Naive thymus-derived CD4-positive, alpha-beta T cell (primary cell): ENCODE measurements at regions not wholly inside any gene's neighbourhood (a gene's known extent, or its start where the extent isn't known, plus 50 kb on each side); places are given as distances from the start of the nearest gene placed in this dataset.
"Not testable (repeated sequence)": the region's sequence is repeated elsewhere in the genome, so short reads cannot be mapped to it uniquely, and the experiment has no call there.

Source experiments
- ATAC-seq: fragments of 150-1000 bp; cut with Tn5 transposase; 2 replicates; pipeline ENCODE4 v1.10.0; 2021; ENCODE audit warnings: mild to moderate bottlenecking, moderate library complexity
- CTCF ChIA-PET: fragments of 350-600 bp; sonication (Branson Sonifier 250); formaldehyde crosslinking; loops from one replicate; lab custom pipeline; 2021; ENCODE audit warnings: antibody characterized with exemption; lab: Charles Lee
- POLR2A ChIA-PET: fragments of 350-600 bp; sonication (Branson Sonifier 250); formaldehyde crosslinking; loops from one replicate; lab custom pipeline; 2021; ENCODE audit warnings: antibody characterized with exemption, inconsistent platforms; lab: Charles Lee
- DNase-seq, 9 donors: peaks; one replicate each; pipeline versions ENCODE4 v3.0.0 to v3.0.0-alpha.2; 2020 to 2022; ENCODE audit warnings: mixed read lengths in 1 of 9
- H3K27ac ChIP-seq: one replicate; pipeline ENCODE4 v1.7.0; 2013; ENCODE audit warnings: mild to moderate bottlenecking, low read depth, low read length, moderate library complexity
- H3K27me3 ChIP-seq, 2 donors: one replicate each; pipeline ENCODE4 v1.7.0; 2013; ENCODE audit warnings: low read length in 2 of 2, mild to moderate bottlenecking in 2 of 2, moderate library complexity in 2 of 2; ENCODE audit not compliant: control insufficient read depth in 2 of 2, insufficient read depth in 2 of 2
- H3K36me3 ChIP-seq, 3 experiments: 1 replicate in 2 of 3; 2 replicates in 1 of 3; pipeline ENCODE4 v1.7.0; 2013; ENCODE audit warnings: low read length in 3 of 3, mild to moderate bottlenecking in 3 of 3, moderate library complexity in 1 of 3; ENCODE audit not compliant: insufficient read depth in 3 of 3, control insufficient read depth in 2 of 3
- H3K4me1 ChIP-seq, 2 donors: one replicate each; pipeline ENCODE4 v1.7.0; 2013; ENCODE audit warnings: low read length in 2 of 2, mild to moderate bottlenecking in 2 of 2, moderate library complexity in 1 of 2; ENCODE audit not compliant: control insufficient read depth in 2 of 2, insufficient read depth in 2 of 2
- H3K4me3 ChIP-seq: 2 replicates; pipeline ENCODE4 v1.7.0; 2013; ENCODE audit warnings: mild to moderate bottlenecking, low read length
- H3K9me3 ChIP-seq, 3 experiments: 1 replicate in 2 of 3; 2 replicates in 1 of 3; pipeline ENCODE4 v1.7.0; 2013; ENCODE audit warnings: low read length in 3 of 3; ENCODE audit not compliant: control insufficient read depth in 2 of 3
- H3K27ac Mint-ChIP-seq, 9 donors: one replicate each; pipeline ENCODE4 v1.8.0; 2020 to 2022; ENCODE audit warnings: mixed read lengths in 9 of 9, mild to moderate bottlenecking in 8 of 9, moderate library complexity in 5 of 9, inconsistent platforms in 2 of 9
- H3K27me3 Mint-ChIP-seq, 5 donors: one replicate each; pipeline ENCODE4 v1.8.0; 2021 to 2022; ENCODE audit warnings: mixed read lengths in 5 of 5, mild to moderate bottlenecking in 1 of 5
- H3K36me3 Mint-ChIP-seq, 5 donors: one replicate each; pipeline ENCODE4 v1.8.0; 2020 to 2022; ENCODE audit warnings: mixed read lengths in 5 of 5, mild to moderate bottlenecking in 3 of 5, inconsistent platforms in 1 of 5
- H3K4me1 Mint-ChIP-seq, 7 donors: one replicate each; pipeline ENCODE4 v1.8.0; 2020 to 2022; ENCODE audit warnings: mixed read lengths in 7 of 7, mild to moderate bottlenecking in 3 of 7, inconsistent platforms in 1 of 7
- H3K4me3 Mint-ChIP-seq, 10 donors: one replicate each; pipeline ENCODE4 v1.8.0; 2020 to 2022; ENCODE audit warnings: mild to moderate bottlenecking in 10 of 10, mixed read lengths in 10 of 10, moderate library complexity in 6 of 10, inconsistent platforms in 2 of 10
- H3K9me3 Mint-ChIP-seq, 11 donors: one replicate each; pipeline ENCODE4 v1.8.0; 2020 to 2022; ENCODE audit warnings: mixed read lengths in 11 of 11, mild to moderate bottlenecking in 4 of 11, inconsistent platforms in 1 of 11, moderate library complexity in 1 of 11
- intact Hi-C, 2 donors: fragments of 100-400 bp; cut with micrococcal nuclease; formaldehyde crosslinking; loops; one replicate each; pipeline ENCODE4 v1.15.1; 2023

DNA sequence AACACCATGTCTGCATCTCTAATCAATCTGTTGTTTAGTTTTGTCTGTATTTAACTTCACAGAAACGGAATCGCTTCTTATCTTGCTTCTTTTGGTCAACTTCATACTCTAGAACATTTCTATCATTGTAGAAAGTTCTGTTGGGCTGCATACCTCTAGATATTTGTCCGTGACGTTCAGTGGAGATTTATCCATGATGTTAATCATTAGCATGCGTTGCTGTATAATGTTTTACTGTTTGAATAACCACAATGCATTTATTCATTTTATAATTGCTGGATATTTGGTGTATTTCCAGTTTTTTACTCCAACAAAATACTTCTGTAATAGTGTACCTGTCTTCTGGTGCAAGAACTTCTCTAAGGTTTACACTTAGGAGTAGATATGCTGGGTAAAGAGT lies 96.2 kb upstream of the GDNF start:
- DNase-seq (no peak), ATAC-seq (no peak)
- H3K4me1 ChIP-seq = no peaks in the 10 kb centered on the region
- intact Hi-C loops = no loop called here
- CTCF ChIA-PET = no interaction called here
- peaks cover 2 to 22% (median 6%) of the 10 kb centered on the region in 11 donors for H3K9me3 Mint-ChIP-seq
- no peak overlapping the region for H3K27ac ChIP-seq
- H3K4me3 ChIP-seq = no peak overlapping the region
- no peaks in the 10 kb centered on the region for H3K9me3 ChIP-seq
- H3K27me3 Mint-ChIP-seq = peaks cover 2 to 15% (median 11%) of the 10 kb centered on the region in 5 donors
- H3K36me3 Mint-ChIP-seq = peaks cover 0 to 4% (median 0%) of the 10 kb centered on the region in 5 donors
- H3K4me1 Mint-ChIP-seq = no peaks in the 10 kb centered on the region
- POLR2A ChIA-PET = no interaction called here
- H3K27me3 ChIP-seq = no peaks in the 10 kb centered on the region
- no peaks in the 10 kb centered on the region for H3K36me3 ChIP-seq
- no peak overlapping the region for H3K4me3 Mint-ChIP-seq
- no peak overlapping the region for H3K27ac Mint-ChIP-seq

DNA sequence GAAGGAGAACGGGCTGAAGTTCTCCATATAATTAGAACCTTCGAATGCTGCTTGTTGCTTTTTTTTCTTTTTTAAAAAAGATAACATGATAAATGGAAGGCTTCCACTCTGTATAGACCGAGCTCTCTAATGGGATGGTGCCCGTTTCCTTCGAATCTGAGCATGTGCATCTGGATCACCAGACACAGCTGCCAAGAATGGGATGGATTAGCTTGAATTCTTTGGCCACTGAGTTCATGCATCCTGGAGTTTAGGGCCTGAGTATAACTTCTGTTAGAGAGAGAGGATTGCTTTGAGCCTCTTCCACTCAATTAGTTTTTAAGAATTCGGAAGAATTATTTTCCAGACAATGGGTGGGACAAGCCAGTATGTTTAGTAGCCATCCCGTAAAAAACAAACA lies 93.7 kb upstream of the GDNF start:
- Histone ChIP-seq H3K27ac (no peak overlapping the region), H3K4me3 (no peak overlapping the region), H3K9me3 (no peaks in the 10 kb centered on the region), H3K36me3 (no peaks in the 10 kb centered on the region), H3K27me3 (no peaks in the 10 kb centered on the region), H3K4me1 (no peaks in the 10 kb centered on the region)
- DNase-seq = no peak
- Mint-ChIP-seq H3K9me3 (peaks cover 0 to 23% (median 3%) of the 10 kb centered on the region in 11 donors), H3K36me3 (no peaks in the 10 kb centered on the region), H3K4me3 (no peak overlapping the region), H3K27me3 (peaks cover 0 to 15% (median 4%) of the 10 kb centered on the region in 5 donors), H3K4me1 (no peaks in the 10 kb centered on the region), H3K27ac (no peak overlapping the region)
- intact Hi-C loops = no loop called here
- CTCF ChIA-PET = no interaction called here
- POLR2A ChIA-PET = no interaction called here
- no peak for ATAC-seq

GRCh38 chr5:37932450-37932849 lies 92.6 kb upstream of the GDNF start:
- H3K27me3 ChIP-seq = no peaks in the 10 kb centered on the region
- DNase-seq (no peak), ATAC-seq (no peak)
- Mint-ChIP-seq H3K27ac (no peak overlapping the region), H3K4me3 (no peak overlapping the region), H3K36me3 (no peaks in the 10 kb centered on the region), H3K27me3 (peaks cover 0 to 18% (median 0%) of the 10 kb centered on the region in 5 donors), H3K4me1 (no peaks in the 10 kb centered on the region), H3K9me3 (peaks cover 0 to 17% (median 2%) of the 10 kb centered on the region in 11 donors)
- ChIA-PET CTCF (no interaction called here), POLR2A (no interaction called here)
- intact Hi-C loops = no loop called here
- no peak overlapping the region for H3K4me3 ChIP-seq
- no peaks in the 10 kb centered on the region for H3K36me3 ChIP-seq
- H3K27ac ChIP-seq = no peak overlapping the region
- H3K9me3 ChIP-seq = no peaks in the 10 kb centered on the region
- H3K4me1 ChIP-seq = no peaks in the 10 kb centered on the region

GRCh38 chr5:37931541-37931940 lies 91.7 kb upstream of the GDNF start:
- ATAC-seq (no peak), DNase-seq (no peak)
- CTCF ChIA-PET = no interaction called here
- H3K4me3 ChIP-seq = no peak overlapping the region
- H3K27ac ChIP-seq = no peak overlapping the region
- no peaks in the 10 kb centered on the region for H3K27me3 ChIP-seq
- Mint-ChIP-seq H3K4me1 (no peaks in the 10 kb centered on the region), H3K4me3 (no peak overlapping the region), H3K9me3 (peaks cover 0 to 17% (median 0%) of the 10 kb centered on the region in 11 donors), H3K36me3 (no peaks in the 10 kb centered on the region), H3K27ac (no peak overlapping the region), H3K27me3 (peaks cover 0 to 18% (median 0%) of the 10 kb centered on the region in 5 donors)
- intact Hi-C loops = no loop called here
- H3K9me3 ChIP-seq = no peaks in the 10 kb centered on the region
- POLR2A ChIA-PET = no interaction called here
- no peaks in the 10 kb centered on the region for H3K36me3 ChIP-seq
- H3K4me1 ChIP-seq = no peaks in the 10 kb centered on the region

GRCh38 chr5:37930350-37930749 lies 90.5 kb upstream of the GDNF start:
- Histone ChIP-seq H3K4me1 (no peaks in the 10 kb centered on the region), H3K4me3 (no peak overlapping the region), H3K36me3 (no peaks in the 10 kb centered on the region), H3K9me3 (no peaks in the 10 kb centered on the region), H3K27me3 (no peaks in the 10 kb centered on the region), H3K27ac (no peak overlapping the region)
- Mint-ChIP-seq H3K36me3 (no peaks in the 10 kb centered on the region), H3K27ac (no peak overlapping the region), H3K9me3 (peaks cover 0 to 14% (median 1%) of the 10 kb centered on the region in 11 donors), H3K27me3 (peaks cover 0 to 25% (median 8%) of the 10 kb centered on the region in 5 donors), H3K4me1 (no peaks in the 10 kb centered on the region), H3K4me3 (no peak overlapping the region)
- intact Hi-C loops = no loop called here
- CTCF ChIA-PET = no interaction called here
- no peak for ATAC-seq
- DNase-seq = no peak
- POLR2A ChIA-PET = no interaction called here

DNA sequence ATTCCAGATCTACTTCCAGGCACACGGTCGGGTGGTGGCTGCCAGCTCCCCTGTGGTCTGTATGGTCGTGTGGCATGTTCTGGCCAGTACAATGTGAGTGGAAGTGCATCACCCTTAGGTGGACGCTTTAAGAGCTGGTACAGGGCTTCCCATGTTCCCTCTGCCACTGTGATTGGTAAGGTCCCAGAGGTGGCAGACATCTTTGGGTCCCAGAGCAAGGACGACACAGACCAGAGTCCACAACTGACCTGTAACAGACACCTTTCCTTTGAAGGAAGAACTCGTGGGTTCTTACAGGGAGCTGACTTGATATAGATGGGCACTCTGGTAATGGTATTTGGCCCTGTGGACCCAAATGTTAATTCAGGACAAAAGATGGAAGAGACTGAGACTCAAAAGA lies 90.0 kb upstream of the GDNF start:
- Mint-ChIP-seq H3K4me3 (no peak overlapping the region), H3K36me3 (no peaks in the 10 kb centered on the region), H3K27me3 (peaks cover 0 to 25% (median 11%) of the 10 kb centered on the region in 5 donors), H3K9me3 (peaks cover 0 to 13% (median 1%) of the 10 kb centered on the region in 11 donors), H3K27ac (no peak overlapping the region), H3K4me1 (no peaks in the 10 kb centered on the region)
- Histone ChIP-seq H3K9me3 (no peaks in the 10 kb centered on the region), H3K27ac (no peak overlapping the region), H3K36me3 (no peaks in the 10 kb centered on the region), H3K4me3 (no peak overlapping the region), H3K27me3 (no peaks in the 10 kb centered on the region), H3K4me1 (no peaks in the 10 kb centered on the region)
- ChIA-PET POLR2A (no interaction called here), CTCF (no interaction called here)
- intact Hi-C loops = no loop called here
- DNase-seq (no peak), ATAC-seq (peak; percentile 20)

- H3K4me3 ChIP-seq, H3K4me1 Mint-ChIP-seq, ATAC-seq, H3K4me1 ChIP-seq, intact Hi-C loops, H3K27ac Mint-ChIP-seq, CTCF ChIA-PET, DNase-seq, H3K9me3 ChIP-seq, POLR2A ChIA-PET, H3K36me3 Mint-ChIP-seq, H3K4me3 Mint-ChIP-seq, H3K27me3 ChIP-seq, H3K36me3 ChIP-seq, H3K27ac ChIP-seq: not testable (repeated sequence)
- H3K27me3 Mint-ChIP-seq = peaks cover 0 to 31% (median 24%) of the 10 kb centered on the region in 5 donors
- H3K9me3 Mint-ChIP-seq = peaks cover 0 to 17% (median 6%) of the 10 kb centered on the region in 11 donors
Observed at GRCh38 chr5:37927753-37928152, 87.9 kb upstream of the GDNF start.
